ENCODE measurements at regions not wholly inside any gene's neighbourhood (a gene's known extent, or its start where the extent isn't known, plus 50 kb on each side); places are given as distances from the start of the nearest gene placed in this dataset.
"Not testable (repeated sequence)": the region's sequence is repeated elsewhere in the genome, so short reads cannot be mapped to it uniquely, and the experiment has no call there.

GRCh38 chr6:149127212-149127611 is 190.3 kb upstream of the TAB2 start:
- DNase-seq, result no peak

- DNase-seq, result no peak
These were observed 188.9 kb upstream of the TAB2 start for GRCh38 chr6:149128489-149129145.

- no peak for DNase-seq
These were observed 188.0 kb upstream of the TAB2 start for GRCh38 chr6:149129371-149130077.

GRCh38 chr6:149130090-149130489 is 187.4 kb upstream of the TAB2 start:
- DNase-seq, result no peak

GRCh38 chr6:149130508-149130907 is 187.0 kb upstream of the TAB2 start:
- no peak for DNase-seq

GRCh38 chr6:149131891-149132290 is 185.6 kb upstream of the TAB2 start:
- DNase-seq, result no peak

- DNase-seq, result no peak
These were observed 185.2 kb upstream of the TAB2 start for GRCh38 chr6:149132336-149132735.

GRCh38 chr6:149134511-149134933 is 183.0 kb upstream of the TAB2 start:
- DNase-seq, result no peak

- no peak for DNase-seq
These were observed 181.7 kb upstream of the TAB2 start for GRCh38 chr6:149135809-149136208.

GRCh38 chr6:149136273-149136912 is 181.1 kb upstream of the TAB2 start:
- DNase-seq, result no peak

- no peak for DNase-seq
These were observed 180.6 kb upstream of the TAB2 start for GRCh38 chr6:149136913-149137286.

- DNase-seq, result no peak
These were observed 179.9 kb upstream of the TAB2 start for GRCh38 chr6:149137594-149137993.

GRCh38 chr6:149138089-149138488 is 179.4 kb upstream of the TAB2 start:
- no peak for DNase-seq

GRCh38 chr6:149138699-149139294 is 178.7 kb upstream of the TAB2 start:
- DNase-seq, result no peak

- DNase-seq, result no peak
These were observed 177.8 kb upstream of the TAB2 start for GRCh38 chr6:149139782-149140136.

- DNase-seq, result no peak
These were observed 177.2 kb upstream of the TAB2 start for GRCh38 chr6:149140137-149140909.

- DNase-seq, result no peak
These were observed 176.6 kb upstream of the TAB2 start for GRCh38 chr6:149140910-149141290.

GRCh38 chr6:149142924-149143429 is 174.5 kb upstream of the TAB2 start:
- no peak for DNase-seq

- DNase-seq, result not testable (repeated sequence)
These were observed 171.7 kb upstream of the TAB2 start for GRCh38 chr6:149145800-149146199.

- DNase-seq, result no peak
These were observed 170.3 kb upstream of the TAB2 start for GRCh38 chr6:149147195-149147594.

GRCh38 chr6:149147938-149148718 is 169.4 kb upstream of the TAB2 start:
- no peak for DNase-seq

GRCh38 chr6:149149653-149150052 is 167.9 kb upstream of the TAB2 start:
- DNase-seq, result no peak

Data from RPMI8226 (cell line).